GM20000 (cell line): ENCODE measurements at regions not wholly inside any gene's neighbourhood (a gene's known extent, or its start where the extent isn't known, plus 50 kb on each side); places are given as distances from the start of the nearest gene placed in this dataset.

Experiments used
- DNase-seq: peaks from one replicate; pipeline ENCODE4 v3.0.0; 2012; ENCODE audit warnings: low spot score
- CTCF ChIP-seq: IDR thresholded peaks from 2 replicates; pipeline ENCODE4 v1.5.1; 2012; ENCODE audit warnings: mild to moderate bottlenecking, control low read depth; ENCODE audit errors: extremely low read depth, missing control alignments

- DNase-seq, result no peak
- no peak for TF ChIP-seq CTCF
These were observed 294.2 kb downstream of the DMRTA1 start for GRCh38 chr9:22740781-22741180.

- no peak for DNase-seq
- no peak for TF ChIP-seq CTCF
These were observed 295.8 kb downstream of the DMRTA1 start for GRCh38 chr9:22742401-22742800.

GRCh38 chr9:22773501-22774220 is 327.0 kb downstream of the DMRTA1 start:
- DNase-seq, result no peak
- TF ChIP-seq CTCF, result no peak

GRCh38 chr9:22790329-22790728 is 343.7 kb downstream of the DMRTA1 start:
- no peak for DNase-seq
- TF ChIP-seq CTCF, result no peak

GRCh38 chr9:22808876-22809275 is 362.3 kb downstream of the DMRTA1 start:
- no peak for DNase-seq
- TF ChIP-seq CTCF, result no peak

GRCh38 chr9:22809371-22809770 is 362.7 kb downstream of the DMRTA1 start:
- DNase-seq, result no peak
- TF ChIP-seq CTCF, result no peak

GRCh38 chr9:22813529-22813928 is 366.9 kb downstream of the DMRTA1 start:
- no peak for TF ChIP-seq CTCF
- DNase-seq, result no peak
